Spleen (tissue), 7 donors: ENCODE measurements at regions not wholly inside any gene's neighbourhood (a gene's known extent, or its start where the extent isn't known, plus 50 kb on each side); places are given as distances from the start of the nearest gene placed in this dataset.

Experiments
- POLR2A ChIP-seq, 3 donors: fragments of 450-650 bp; IDR thresholded peaks; one replicate each; pipeline ENCODE4 v1.5.1; 2017; ENCODE audit warnings: antibody characterized with exemption in 3 of 3, mild to moderate bottlenecking in 1 of 3
- POLR2AphosphoS5 ChIP-seq, 3 donors: sonication (generic); formaldehyde crosslinking; IDR thresholded peaks; one replicate each; pipeline ENCODE4 v1.5.1; 2017; ENCODE audit warnings: antibody characterized with exemption in 3 of 3
- TF ChIP-seq, protein P1 (sequence below), 11 experiments: fragments of 200-600 bp in 7 of 11; fragments of 450-650 bp in 4 of 11; sonication (generic) in 4 of 11; IDR thresholded peaks in 8 of 11; conservative IDR thresholded peaks in 3 of 11; 1 replicate in 7 of 11; 2 replicates in 4 of 11; pipeline versions ENCODE4 v1.4.0 to v1.8.0; 2016 to 2021; ENCODE audit warnings: antibody characterized with exemption in 11 of 11, inconsistent platforms in 4 of 11, mild to moderate bottlenecking in 1 of 11
- donor health status: DM: no; HTN: no; CAD: no; lungs with moderate emphysema.
- donor health status: DM: no; HTN: no; CAD: no.
- donor health status: DM: no; HTN: no; CAD: no.

DNA sequence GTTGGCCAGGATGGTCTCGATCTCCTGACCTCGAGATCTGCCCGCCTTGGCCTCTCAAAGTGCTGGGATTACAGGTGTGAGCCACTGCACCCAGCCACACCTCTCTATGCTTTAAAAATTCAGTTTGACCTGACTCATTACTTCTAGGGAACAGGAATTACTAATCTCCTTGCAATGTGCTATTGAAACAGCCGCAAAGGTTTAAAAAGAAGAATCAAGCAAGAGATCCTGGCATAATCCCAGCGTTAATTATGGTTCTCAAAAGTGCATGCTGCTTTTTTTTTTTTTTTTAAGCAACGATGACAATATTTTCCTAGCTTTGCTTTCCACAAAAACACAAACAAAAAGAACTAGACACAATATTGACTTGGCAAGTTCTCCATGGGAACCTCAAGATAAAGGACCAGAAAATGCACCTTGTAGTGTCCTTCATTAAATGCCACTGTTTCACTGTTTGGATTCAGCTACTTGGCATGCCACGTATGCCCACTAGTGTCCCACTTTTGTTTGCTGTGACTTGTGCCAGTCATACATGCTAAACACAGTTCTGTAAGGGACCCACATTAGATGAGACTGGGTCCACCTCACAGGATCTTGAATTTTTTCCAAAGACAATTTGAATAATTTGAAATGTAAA is 112.6 kb upstream of the PPARGC1A start:
- TF ChIP-seq POLR2A (IDR thresholded peaks at IDR 0.05) (no peak), POLR2AphosphoS5 (IDR thresholded peaks at IDR 0.05) (no peak)
- TF ChIP-seq, protein P1, sequence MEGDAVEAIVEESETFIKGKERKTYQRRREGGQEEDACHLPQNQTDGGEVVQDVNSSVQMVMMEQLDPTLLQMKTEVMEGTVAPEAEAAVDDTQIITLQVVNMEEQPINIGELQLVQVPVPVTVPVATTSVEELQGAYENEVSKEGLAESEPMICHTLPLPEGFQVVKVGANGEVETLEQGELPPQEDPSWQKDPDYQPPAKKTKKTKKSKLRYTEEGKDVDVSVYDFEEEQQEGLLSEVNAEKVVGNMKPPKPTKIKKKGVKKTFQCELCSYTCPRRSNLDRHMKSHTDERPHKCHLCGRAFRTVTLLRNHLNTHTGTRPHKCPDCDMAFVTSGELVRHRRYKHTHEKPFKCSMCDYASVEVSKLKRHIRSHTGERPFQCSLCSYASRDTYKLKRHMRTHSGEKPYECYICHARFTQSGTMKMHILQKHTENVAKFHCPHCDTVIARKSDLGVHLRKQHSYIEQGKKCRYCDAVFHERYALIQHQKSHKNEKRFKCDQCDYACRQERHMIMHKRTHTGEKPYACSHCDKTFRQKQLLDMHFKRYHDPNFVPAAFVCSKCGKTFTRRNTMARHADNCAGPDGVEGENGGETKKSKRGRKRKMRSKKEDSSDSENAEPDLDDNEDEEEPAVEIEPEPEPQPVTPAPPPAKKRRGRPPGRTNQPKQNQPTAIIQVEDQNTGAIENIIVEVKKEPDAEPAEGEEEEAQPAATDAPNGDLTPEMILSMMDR (IDR thresholded peaks at IDR 0.05 in 8 of 11, conservative IDR thresholded peaks at IDR 0.05 in 3 of 11), result no peak
